ENCODE measurements at regions not wholly inside any gene's neighbourhood (a gene's known extent, or its start where the extent isn't known, plus 50 kb on each side); places are given as distances from the start of the nearest gene placed in this dataset.

DNA sequence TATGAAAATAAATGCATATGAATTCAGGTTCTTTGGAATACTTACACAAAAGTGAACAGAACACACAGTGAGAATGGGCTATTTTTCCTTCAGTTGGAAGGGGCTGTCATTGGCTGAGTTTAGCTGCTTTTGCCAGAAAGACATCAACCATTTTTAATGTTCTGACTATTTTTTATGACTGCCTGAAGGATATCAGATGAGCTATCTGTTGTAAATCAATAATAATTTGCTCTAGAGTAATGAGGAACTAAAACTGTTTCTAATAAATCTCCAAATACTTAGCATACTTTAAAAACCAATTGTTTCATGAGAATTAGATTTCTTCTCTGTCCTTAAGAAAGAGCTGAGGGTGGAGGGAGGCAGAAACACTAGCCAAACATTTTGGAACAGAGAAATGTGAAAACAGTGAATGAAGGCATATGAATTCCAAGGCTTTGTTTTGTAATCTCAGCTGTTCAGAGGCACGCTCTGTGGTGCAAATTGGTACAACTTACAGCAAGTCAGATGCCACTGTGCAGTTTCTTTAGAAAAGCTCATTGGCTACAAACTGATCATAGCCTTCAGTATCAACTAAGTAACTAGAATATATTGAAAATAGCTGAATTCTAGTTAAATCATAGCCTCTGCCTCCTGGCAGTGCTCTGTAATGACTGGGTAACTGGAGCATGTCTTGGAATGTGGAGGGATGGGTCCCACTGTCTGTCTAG lies 228.9 kb upstream of the JAG1 start:
- Histone ChIP-seq H3K9me3 (ENCODE audit: control insufficient read depth, low read length) (no peaks in the 10 kb centered on the region), H3K4me1 (ENCODE audit: control insufficient read depth, insufficient read depth, low read length) (no peaks in the 10 kb centered on the region), H3K4me3 (ENCODE audit: low read length) (no peak overlapping the region), H3K27ac (ENCODE audit: low read length) (no peak overlapping the region), H3K27me3 (ENCODE audit: control insufficient read depth, insufficient read depth) (no peaks in the 10 kb centered on the region)
- ATAC-seq (peak in 1 of 2 donors; percentile 62), DNase-seq (no peak)
- 48% methylated on average over 1 of the region's 1 CpG for WGBS
- intact Hi-C loops (cut with DNase I), result no loop called here

DNA sequence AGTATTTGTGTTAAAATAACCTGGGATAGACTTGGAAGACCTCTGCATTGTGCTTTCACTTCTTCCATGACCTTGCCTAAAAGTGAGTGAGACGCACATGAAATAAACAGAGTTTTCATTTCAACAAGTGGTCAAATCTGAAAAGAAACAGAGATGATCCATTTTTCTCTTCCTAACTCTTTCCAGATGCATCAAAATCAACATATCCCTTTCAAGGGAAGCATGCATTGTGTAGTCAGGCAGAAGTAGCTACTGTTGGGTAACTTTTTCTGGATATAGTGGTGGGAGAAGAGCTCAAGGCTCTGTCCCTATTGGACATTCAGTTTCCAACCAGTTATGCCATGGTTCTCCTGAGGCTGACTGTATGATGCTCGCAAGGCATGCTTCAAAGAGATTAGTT lies 233.0 kb upstream of the JAG1 start:
- no peaks in the 10 kb centered on the region for H3K9me3 ChIP-seq (ENCODE audit: control insufficient read depth, low read length)
- 97% methylated on average over 2 of the region's 2 CpGs for WGBS
- H3K27ac ChIP-seq (ENCODE audit: low read length), result no peak overlapping the region
- intact Hi-C loops (cut with DNase I), result no loop called here
- no peaks in the 10 kb centered on the region for H3K27me3 ChIP-seq (ENCODE audit: control insufficient read depth, insufficient read depth)
- no peak overlapping the region for H3K4me3 ChIP-seq (ENCODE audit: low read length)
- no peaks in the 10 kb centered on the region for H3K4me1 ChIP-seq (ENCODE audit: control insufficient read depth, insufficient read depth, low read length)
- ATAC-seq (no peak), DNase-seq (no peak)

DNA sequence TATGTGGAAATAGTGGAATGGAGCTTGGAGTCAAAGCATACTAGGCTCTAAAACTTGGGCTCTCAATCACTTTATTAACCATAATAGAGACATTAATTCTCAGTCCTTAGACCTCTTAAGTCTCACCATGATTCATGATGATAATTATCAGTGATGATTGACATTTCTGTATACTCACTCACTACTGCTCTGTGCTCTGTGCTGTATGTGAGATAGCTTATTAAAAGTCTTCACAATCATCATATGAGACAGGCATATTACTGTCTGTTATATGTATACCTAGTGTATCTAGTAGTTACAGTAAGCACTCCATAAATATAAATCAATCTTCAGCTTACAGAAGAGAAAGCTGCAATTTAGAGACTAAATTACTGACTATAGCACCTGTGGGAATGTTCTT lies 236.0 kb upstream of the JAG1 start:
- Histone ChIP-seq H3K27me3 (ENCODE audit: control insufficient read depth, insufficient read depth) (no peaks in the 10 kb centered on the region), H3K4me3 (ENCODE audit: low read length) (no peak overlapping the region), H3K27ac (ENCODE audit: low read length) (no peak overlapping the region), H3K4me1 (ENCODE audit: control insufficient read depth, insufficient read depth, low read length) (no peaks in the 10 kb centered on the region), H3K9me3 (ENCODE audit: control insufficient read depth, low read length) (peaks cover 1% of the 10 kb centered on the region)
- DNase-seq (no peak), ATAC-seq (no peak)
- intact Hi-C loops (cut with DNase I), result no loop called here

DNA sequence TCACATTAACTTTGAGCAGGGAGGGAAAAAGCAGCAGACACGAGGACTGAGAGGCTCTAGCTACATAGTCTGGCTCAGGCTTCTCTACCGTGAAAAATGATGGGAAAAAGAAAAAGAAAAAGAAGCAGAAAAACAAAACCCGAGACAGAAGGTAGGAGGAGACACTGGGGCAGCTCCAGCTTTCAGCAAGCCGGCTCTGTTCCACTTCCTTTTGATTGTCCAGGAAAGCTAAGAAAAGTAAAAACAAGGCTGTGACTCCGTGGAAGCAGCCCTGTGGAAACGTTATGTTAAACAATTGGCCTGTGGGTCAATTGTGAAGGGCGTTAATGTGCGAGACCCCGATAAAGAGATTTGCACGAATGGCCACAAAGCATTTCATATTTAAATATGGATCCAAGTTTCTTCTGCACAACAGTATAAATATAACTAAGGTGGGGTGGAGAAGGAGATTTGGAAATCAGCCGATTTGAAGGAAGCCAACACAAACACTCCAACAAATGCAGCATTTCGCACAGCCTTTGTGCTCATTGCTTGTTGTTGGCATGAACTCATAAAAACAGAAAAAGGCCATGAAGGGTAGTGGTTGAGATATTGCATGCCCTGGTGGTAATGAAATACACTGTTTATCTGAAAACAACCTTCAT lies 236.9 kb upstream of the JAG1 start:
- peaks cover 1% of the 10 kb centered on the region for H3K9me3 ChIP-seq (ENCODE audit: control insufficient read depth, low read length)
- 37% methylated on average over 12 of the region's 12 CpGs for WGBS
- DNase-seq (peak in 1 of 3 donors; percentile 46), ATAC-seq (peak; percentile 88 to 95)
- peak overlapping the region; percentile 82 for H3K27ac ChIP-seq (ENCODE audit: low read length)
- peak overlapping the region; percentile 7 for H3K4me3 ChIP-seq (ENCODE audit: low read length)
- H3K4me1 ChIP-seq (ENCODE audit: control insufficient read depth, insufficient read depth, low read length), result no peaks in the 10 kb centered on the region
- no peaks in the 10 kb centered on the region for H3K27me3 ChIP-seq (ENCODE audit: control insufficient read depth, insufficient read depth)
- intact Hi-C loops (cut with DNase I), result no loop called here

DNA sequence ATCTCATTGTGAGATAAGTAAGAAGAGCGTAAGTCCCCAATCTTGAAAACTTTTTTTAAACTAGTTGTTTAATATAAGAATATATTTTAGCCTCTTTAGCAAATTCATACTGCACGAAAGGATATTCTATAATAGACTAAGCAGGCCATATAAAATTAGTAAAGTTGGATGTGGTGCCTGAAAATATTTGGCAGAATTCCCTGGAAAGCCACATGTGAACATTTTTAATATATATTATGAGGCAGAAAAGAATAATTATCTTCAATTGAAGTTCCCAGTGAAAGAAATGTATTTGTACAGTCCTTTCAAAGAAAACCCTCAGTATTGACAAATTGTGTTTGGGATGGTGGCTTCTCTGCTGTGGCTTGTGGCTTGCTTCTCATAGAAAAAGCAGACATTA lies 237.5 kb upstream of the JAG1 start:
- peaks cover 1% of the 10 kb centered on the region for H3K9me3 ChIP-seq (ENCODE audit: control insufficient read depth, low read length)
- H3K27ac ChIP-seq (ENCODE audit: low read length), result peak overlapping the region; percentile 37
- no peaks in the 10 kb centered on the region for H3K4me1 ChIP-seq (ENCODE audit: control insufficient read depth, insufficient read depth, low read length)
- no peak overlapping the region for H3K4me3 ChIP-seq (ENCODE audit: low read length)
- no peaks in the 10 kb centered on the region for H3K27me3 ChIP-seq (ENCODE audit: control insufficient read depth, insufficient read depth)
- intact Hi-C loops (cut with DNase I), result no loop called here
- no peak for ATAC-seq
- 58% methylated on average over 2 of the region's 2 CpGs for WGBS
- DNase-seq, result no peak

DNA sequence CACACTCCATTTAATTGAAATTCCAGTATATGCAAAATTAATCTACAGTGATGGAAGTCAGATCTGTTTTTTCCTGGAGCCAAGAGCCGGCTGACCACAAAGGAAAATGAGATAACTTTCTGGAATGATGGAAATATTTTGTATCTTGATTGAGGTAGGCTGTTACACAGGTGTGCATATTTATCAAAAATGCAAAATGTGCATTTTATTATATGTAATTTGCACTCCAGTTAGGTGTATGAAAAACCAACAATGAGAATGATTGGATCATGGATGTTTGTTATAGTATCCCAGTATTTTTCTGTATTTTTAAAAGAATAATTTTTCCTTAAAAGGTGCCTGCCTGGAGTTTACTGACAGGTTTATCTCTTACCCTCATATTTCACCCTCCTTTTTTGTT lies 242.0 kb upstream of the JAG1 start:
- no peak overlapping the region for H3K4me3 ChIP-seq (ENCODE audit: low read length)
- H3K27me3 ChIP-seq (ENCODE audit: control insufficient read depth, insufficient read depth), result no peaks in the 10 kb centered on the region
- H3K4me1 ChIP-seq (ENCODE audit: control insufficient read depth, insufficient read depth, low read length), result peaks cover 1% of the 10 kb centered on the region
- ATAC-seq, result no peak
- intact Hi-C loops (cut with DNase I), result no loop called here
- no peak for DNase-seq
- H3K9me3 ChIP-seq (ENCODE audit: control insufficient read depth, low read length), result peaks cover 1% of the 10 kb centered on the region
- 59% methylated on average over 1 of the region's 1 CpG for WGBS
- H3K27ac ChIP-seq (ENCODE audit: low read length), result no peak overlapping the region

DNA sequence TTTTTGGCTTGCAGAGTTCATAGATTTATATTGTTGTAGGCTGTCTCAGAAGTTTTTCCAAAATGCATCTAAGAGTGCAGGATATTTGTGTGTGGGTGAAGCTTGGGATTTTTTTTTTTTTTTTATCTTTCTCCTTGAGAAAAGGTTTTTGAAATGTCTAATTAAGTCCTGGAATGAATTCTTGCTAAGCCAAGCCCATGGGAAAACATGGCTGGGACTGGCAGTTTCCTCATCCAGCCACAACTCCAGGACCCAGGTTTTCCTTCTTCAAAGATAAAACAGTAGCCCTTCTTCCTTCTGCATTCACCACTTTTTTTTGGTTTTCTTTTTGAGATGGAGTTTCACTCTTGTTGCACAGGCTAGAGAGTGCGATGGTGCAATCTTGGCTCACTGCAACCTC lies 242.5 kb upstream of the JAG1 start:
- no peak for ATAC-seq
- intact Hi-C loops (cut with DNase I), result no loop called here
- H3K27ac ChIP-seq (ENCODE audit: low read length), result no peak overlapping the region
- 93% methylated on average over 1 of the region's 1 CpG for WGBS
- no peaks in the 10 kb centered on the region for H3K27me3 ChIP-seq (ENCODE audit: control insufficient read depth, insufficient read depth)
- DNase-seq, result no peak
- H3K4me1 ChIP-seq (ENCODE audit: control insufficient read depth, insufficient read depth, low read length), result peaks cover 1% of the 10 kb centered on the region
- no peak overlapping the region for H3K4me3 ChIP-seq (ENCODE audit: low read length)
- peaks cover 1% of the 10 kb centered on the region for H3K9me3 ChIP-seq (ENCODE audit: control insufficient read depth, low read length)

DNA sequence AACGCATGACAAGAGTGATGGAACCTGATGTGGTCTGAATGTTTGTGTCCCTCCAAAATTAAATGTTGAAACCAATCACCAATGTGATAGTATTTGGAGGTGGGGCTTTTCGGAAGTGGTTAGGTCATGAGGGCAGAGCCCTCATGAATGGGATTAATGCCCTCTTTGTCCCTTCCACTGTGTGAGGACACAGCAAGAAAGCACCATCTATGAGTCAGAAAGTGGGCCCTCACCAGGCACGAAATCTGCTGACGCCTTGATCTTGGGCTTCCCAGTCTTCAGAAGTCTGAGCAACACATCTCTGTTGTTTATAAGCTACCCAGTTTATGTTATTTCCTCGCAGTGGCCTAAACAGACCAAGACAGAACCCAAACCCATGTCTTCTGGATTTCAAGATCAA lies 244.0 kb upstream of the JAG1 start:
- no peak for ATAC-seq
- Histone ChIP-seq H3K4me3 (ENCODE audit: low read length) (no peak overlapping the region), H3K27ac (ENCODE audit: low read length) (no peak overlapping the region)

DNA sequence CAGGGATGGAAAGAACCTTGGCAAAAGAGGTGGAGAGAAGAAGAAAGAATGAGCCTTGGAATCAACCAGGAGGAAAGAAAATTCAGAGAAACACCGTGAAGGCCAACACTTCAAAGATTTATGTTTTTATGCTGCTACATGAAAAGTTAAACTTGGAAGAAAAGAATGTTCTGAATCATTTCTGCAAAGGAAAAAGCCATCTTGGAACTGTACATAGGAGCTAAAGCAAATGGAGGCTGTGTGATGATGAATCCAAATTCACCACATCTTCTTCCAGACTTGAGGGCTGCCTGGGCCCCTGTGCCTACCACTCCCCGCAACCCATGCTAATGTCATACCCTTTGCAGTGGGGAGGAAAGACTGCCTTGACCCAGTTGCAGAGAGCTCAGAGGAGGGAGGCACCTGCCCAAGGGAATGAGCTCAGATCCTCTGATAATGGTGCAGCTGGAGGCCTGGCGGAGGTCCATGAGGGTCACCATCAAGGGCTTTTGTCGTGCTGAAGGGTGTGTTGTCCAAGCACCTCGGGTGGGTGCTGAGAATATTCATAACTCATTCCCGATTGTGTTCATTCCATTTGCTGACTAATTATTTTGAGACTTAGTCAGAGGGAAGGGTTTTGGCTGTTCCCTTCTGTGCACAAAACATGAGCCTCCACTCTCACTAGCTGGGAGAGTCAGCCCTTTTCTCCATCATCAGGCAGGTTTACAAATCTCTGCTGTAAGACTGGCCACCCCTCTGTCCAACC lies 245.8 kb upstream of the JAG1 start:
- H3K27ac ChIP-seq (ENCODE audit: low read length), result no peak overlapping the region

More for the DNA sequence above, 244.0 kb upstream of the JAG1 start:
- Histone ChIP-seq H3K9me3 (ENCODE audit: control insufficient read depth, low read length) (peaks cover 1% of the 10 kb centered on the region), H3K27me3 (ENCODE audit: control insufficient read depth, insufficient read depth) (no peaks in the 10 kb centered on the region), H3K4me1 (ENCODE audit: control insufficient read depth, insufficient read depth, low read length) (peaks cover 1% of the 10 kb centered on the region)
- intact Hi-C loops (cut with DNase I), result no loop called here
- no peak for DNase-seq
- WGBS, result 89% methylated on average over 5 of the region's 5 CpGs

DNA sequence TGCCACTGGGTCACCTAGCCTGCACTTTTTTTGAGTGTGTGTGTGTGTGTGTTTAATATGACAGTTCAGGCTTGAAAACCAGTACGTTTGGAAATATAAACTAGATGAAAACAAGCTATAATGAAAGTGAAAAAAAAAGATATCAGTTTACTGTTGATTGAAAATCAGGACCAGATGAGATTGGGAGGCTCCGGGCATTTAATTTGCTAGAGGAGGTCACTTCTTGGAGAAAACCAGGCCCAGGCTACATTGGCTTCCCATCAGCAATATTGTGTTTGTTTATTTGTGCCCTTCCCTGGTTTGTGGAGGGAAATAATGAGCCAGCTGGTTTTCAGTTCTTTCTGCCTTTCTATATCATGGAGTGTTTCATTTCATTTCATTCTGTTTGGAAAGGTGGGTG lies 246.6 kb upstream of the JAG1 start:
- WGBS, result 82% methylated on average over 2 of the region's 2 CpGs
- no peak overlapping the region for H3K27ac ChIP-seq (ENCODE audit: low read length)

More for the DNA sequence above, 245.8 kb upstream of the JAG1 start:
- Histone ChIP-seq H3K4me3 (ENCODE audit: low read length) (no peak overlapping the region), H3K4me1 (ENCODE audit: control insufficient read depth, insufficient read depth, low read length) (peaks cover 1% of the 10 kb centered on the region), H3K27me3 (ENCODE audit: control insufficient read depth, insufficient read depth) (no peaks in the 10 kb centered on the region), H3K9me3 (ENCODE audit: control insufficient read depth, low read length) (no peaks in the 10 kb centered on the region)
- intact Hi-C loops (cut with DNase I), result no loop called here
- DNase-seq, result peak in 2 of 3 donors; percentile 50 to 61
- ATAC-seq, result peak; percentile 16 to 72
- 69% methylated on average over 6 of the region's 6 CpGs for WGBS

DNA sequence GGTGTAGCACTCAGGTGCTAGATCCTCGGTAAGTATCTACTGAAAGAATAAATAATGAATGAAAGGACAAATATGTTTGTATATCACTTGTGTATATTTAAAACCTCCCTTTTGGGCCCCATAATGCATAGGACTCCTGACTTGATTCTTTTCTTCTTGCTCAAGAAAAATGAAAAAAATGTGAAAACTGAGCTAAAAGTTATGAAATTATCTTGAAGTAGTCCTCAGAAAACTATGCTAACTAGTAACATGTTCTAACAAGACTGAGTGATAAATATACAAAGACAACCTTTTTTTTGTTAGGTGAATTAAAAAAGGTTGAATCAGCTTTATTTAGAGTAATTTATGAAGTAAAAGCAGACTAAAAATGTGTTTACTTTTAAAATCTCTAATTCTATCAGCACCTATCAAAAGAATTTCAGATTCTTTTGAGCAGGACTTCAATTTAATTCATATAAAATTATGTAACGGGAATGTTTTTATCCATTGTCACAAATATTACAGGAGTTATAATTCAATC lies 247.8 kb upstream of the JAG1 start:
- ATAC-seq, result no peak
- no peak for DNase-seq
- no peaks in the 10 kb centered on the region for H3K9me3 ChIP-seq (ENCODE audit: control insufficient read depth, low read length)
- intact Hi-C loops (cut with DNase I), result no loop called here
- 99% methylated on average over 2 of the region's 2 CpGs for WGBS
- no peak overlapping the region for H3K27ac ChIP-seq (ENCODE audit: low read length)
- no peak overlapping the region for H3K4me3 ChIP-seq (ENCODE audit: low read length)
- no peaks in the 10 kb centered on the region for H3K27me3 ChIP-seq (ENCODE audit: control insufficient read depth, insufficient read depth)
- peaks cover 1% of the 10 kb centered on the region for H3K4me1 ChIP-seq (ENCODE audit: control insufficient read depth, insufficient read depth, low read length)

More for the DNA sequence above, 246.6 kb upstream of the JAG1 start:
- Histone ChIP-seq H3K9me3 (ENCODE audit: control insufficient read depth, low read length) (no peaks in the 10 kb centered on the region), H3K4me1 (ENCODE audit: control insufficient read depth, insufficient read depth, low read length) (peaks cover 1% of the 10 kb centered on the region), H3K4me3 (ENCODE audit: low read length) (no peak overlapping the region), H3K27me3 (ENCODE audit: control insufficient read depth, insufficient read depth) (no peaks in the 10 kb centered on the region)
- intact Hi-C loops (cut with DNase I), result no loop called here
- ATAC-seq (no peak), DNase-seq (no peak)

Measured in right cardiac atrium (tissue), 5 donors.